ENCODE measurements at regions not wholly inside any gene's neighbourhood (a gene's known extent, or its start where the extent isn't known, plus 50 kb on each side); places are given as distances from the start of the nearest gene placed in this dataset.

DNA sequence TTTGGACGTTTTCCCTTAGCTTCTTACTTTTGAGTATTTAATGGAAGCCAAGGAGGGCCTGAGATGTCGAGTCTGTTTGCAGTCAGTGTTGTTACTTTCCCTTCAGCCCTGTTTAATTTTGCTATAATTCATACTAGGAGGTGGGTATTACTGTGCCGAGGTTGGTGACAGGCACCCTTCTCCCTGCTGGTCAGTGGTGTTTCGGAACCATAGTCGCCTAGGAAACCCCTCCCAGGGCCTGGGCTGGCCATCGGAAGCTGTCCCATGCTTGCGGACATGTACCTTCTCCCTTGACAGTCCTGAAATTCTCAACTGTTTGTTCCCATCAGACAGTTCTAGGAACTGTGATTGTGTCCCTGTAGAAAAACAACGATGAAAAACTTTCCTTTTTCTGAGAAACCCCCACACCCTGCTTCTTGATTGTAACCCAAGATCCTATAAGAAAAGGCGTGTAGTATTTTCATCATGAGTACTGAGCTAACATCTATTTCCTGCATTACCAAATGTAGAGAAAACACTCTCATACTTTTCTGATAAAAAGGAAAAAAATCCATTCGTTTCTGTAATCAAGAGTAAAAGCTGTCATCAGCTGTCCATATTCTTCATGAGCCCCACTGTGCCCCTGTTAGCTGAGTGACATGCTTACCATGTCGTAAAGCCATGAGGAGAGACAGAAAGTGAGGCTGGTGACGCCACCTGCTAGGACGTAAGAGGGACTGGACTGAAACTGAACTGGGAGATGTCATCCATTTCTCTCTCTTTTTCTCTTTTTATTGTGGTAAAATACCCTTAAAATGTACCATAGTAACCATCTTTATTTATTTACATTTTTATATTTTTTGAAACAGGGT lies 424.7 kb upstream of the AMELY start:
- TF ChIP-seq, protein P1, sequence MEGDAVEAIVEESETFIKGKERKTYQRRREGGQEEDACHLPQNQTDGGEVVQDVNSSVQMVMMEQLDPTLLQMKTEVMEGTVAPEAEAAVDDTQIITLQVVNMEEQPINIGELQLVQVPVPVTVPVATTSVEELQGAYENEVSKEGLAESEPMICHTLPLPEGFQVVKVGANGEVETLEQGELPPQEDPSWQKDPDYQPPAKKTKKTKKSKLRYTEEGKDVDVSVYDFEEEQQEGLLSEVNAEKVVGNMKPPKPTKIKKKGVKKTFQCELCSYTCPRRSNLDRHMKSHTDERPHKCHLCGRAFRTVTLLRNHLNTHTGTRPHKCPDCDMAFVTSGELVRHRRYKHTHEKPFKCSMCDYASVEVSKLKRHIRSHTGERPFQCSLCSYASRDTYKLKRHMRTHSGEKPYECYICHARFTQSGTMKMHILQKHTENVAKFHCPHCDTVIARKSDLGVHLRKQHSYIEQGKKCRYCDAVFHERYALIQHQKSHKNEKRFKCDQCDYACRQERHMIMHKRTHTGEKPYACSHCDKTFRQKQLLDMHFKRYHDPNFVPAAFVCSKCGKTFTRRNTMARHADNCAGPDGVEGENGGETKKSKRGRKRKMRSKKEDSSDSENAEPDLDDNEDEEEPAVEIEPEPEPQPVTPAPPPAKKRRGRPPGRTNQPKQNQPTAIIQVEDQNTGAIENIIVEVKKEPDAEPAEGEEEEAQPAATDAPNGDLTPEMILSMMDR (IDR thresholded peaks at IDR 0.05; ENCODE audit: poor library complexity, severe bottlenecking) = no peak
- no peak for TF ChIP-seq RAD21 (conservative IDR thresholded peaks at IDR 0.05)
- no peak for TF ChIP-seq POLR2AphosphoS5 (IDR thresholded peaks at IDR 0.05)
- no peak for TF ChIP-seq EP300 (conservative IDR thresholded peaks at IDR 0.05; ENCODE audit: poor library complexity, severe bottlenecking)
- no peak for TF ChIP-seq EZH2 (IDR thresholded peaks at IDR 0.05; ENCODE audit: borderline replicate concordance, insufficient read depth, low read length, poor library complexity, severe bottlenecking)
